ENCODE measurements at regions not wholly inside any gene's neighbourhood (a gene's known extent, or its start where the extent isn't known, plus 50 kb on each side); places are given as distances from the start of the nearest gene placed in this dataset.

DNA sequence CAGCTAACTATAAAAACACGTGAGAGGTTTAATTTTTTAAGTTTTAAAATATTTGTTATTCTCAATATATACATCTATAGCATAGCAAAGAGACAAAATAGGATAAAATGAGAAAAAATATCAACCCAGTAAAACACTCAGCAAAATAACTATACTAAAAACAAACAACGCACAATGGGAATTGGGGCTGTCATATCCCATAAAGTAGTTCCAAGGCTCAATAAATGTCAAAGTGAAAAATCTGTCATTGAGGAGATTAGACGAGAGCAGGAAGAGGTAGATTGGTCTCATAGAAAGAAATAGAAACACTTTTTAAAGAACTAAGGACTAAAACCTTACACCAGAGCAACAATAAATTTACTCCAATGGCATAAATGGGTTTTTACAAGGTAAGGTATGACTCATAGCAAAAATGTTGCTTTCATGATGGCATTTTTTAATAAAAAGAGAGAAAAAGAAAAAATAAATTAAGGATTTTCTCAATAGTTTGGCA lies 153.7 kb downstream of the EVA1A start:
- Histone ChIP-seq H3K27me3 (ENCODE audit: control insufficient read depth in 2 of 2, insufficient read depth in 2 of 2, low read length in 2 of 2) (peaks cover 2 to 12% of the 10 kb centered on the region in 2 donors), H3K9ac (ENCODE audit: insufficient read depth, low read length, poor library complexity, severe bottlenecking) (no peak overlapping the region), H3K27ac (ENCODE audit: low read depth in 1 of 2, low read length in 2 of 2) (no peak overlapping the region), H3K4me1 (ENCODE audit: control insufficient read depth in 1 of 2, insufficient read depth in 2 of 2, low read length in 2 of 2) (no peaks in the 10 kb centered on the region), H3K4me3 (replicated peaks in 1 of 3; ENCODE audit: low read depth in 2 of 3, low read length in 3 of 3) (no peak overlapping the region), H3K79me2 (ENCODE audit: insufficient read depth, low read length) (no peaks in the 10 kb centered on the region), H2AFZ (ENCODE audit: insufficient read depth, low read depth, low read length, poor library complexity, severe bottlenecking) (no peak overlapping the region), H3K36me3 (replicated peaks in 1 of 2; ENCODE audit: control insufficient read depth in 1 of 2, insufficient read depth in 2 of 2, low read length in 2 of 2) (no peaks in the 10 kb centered on the region), H3K4me2 (replicated peaks; ENCODE audit: extremely low read depth, low read length, poor library complexity, severe bottlenecking) (no peak overlapping the region), H4K20me1 (ENCODE audit: insufficient read depth, low read length) (no peaks in the 10 kb centered on the region), H3K9me3 (replicated peaks in 1 of 2; ENCODE audit: control insufficient read depth in 1 of 2, insufficient read depth in 1 of 2, low read length in 2 of 2) (peaks cover 4 to 5% of the 10 kb centered on the region in 2 donors)
- Mint-ChIP-seq H3K36me3 (no peaks in the 10 kb centered on the region), H3K4me1 (no peaks in the 10 kb centered on the region), H3K27ac (no peak overlapping the region), H3K9me3 (peaks cover 4 to 12% (median 8%) of the 10 kb centered on the region in 7 donors), H3K27me3 (ENCODE audit: low read depth in 3 of 3) (peaks cover 3 to 27% (median 9%) of the 10 kb centered on the region in 3 donors), H3K4me3 (no peak overlapping the region)
- WGBS (ENCODE audit: insufficient coverage) = no CpG with 5 or more reads among the region's 3 CpGs
- no peak for DNase-seq
- intact Hi-C loops (cut with micrococcal nuclease) = loop anchor here (5.0 to 10.0 kb wide), 2 partner anchors 485 to 722 kb away; no protein-coding TSS in a partner anchor
- TF ChIP-seq, protein P1, sequence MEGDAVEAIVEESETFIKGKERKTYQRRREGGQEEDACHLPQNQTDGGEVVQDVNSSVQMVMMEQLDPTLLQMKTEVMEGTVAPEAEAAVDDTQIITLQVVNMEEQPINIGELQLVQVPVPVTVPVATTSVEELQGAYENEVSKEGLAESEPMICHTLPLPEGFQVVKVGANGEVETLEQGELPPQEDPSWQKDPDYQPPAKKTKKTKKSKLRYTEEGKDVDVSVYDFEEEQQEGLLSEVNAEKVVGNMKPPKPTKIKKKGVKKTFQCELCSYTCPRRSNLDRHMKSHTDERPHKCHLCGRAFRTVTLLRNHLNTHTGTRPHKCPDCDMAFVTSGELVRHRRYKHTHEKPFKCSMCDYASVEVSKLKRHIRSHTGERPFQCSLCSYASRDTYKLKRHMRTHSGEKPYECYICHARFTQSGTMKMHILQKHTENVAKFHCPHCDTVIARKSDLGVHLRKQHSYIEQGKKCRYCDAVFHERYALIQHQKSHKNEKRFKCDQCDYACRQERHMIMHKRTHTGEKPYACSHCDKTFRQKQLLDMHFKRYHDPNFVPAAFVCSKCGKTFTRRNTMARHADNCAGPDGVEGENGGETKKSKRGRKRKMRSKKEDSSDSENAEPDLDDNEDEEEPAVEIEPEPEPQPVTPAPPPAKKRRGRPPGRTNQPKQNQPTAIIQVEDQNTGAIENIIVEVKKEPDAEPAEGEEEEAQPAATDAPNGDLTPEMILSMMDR (IDR thresholded peaks at IDR 0.05) = no peak

DNA sequence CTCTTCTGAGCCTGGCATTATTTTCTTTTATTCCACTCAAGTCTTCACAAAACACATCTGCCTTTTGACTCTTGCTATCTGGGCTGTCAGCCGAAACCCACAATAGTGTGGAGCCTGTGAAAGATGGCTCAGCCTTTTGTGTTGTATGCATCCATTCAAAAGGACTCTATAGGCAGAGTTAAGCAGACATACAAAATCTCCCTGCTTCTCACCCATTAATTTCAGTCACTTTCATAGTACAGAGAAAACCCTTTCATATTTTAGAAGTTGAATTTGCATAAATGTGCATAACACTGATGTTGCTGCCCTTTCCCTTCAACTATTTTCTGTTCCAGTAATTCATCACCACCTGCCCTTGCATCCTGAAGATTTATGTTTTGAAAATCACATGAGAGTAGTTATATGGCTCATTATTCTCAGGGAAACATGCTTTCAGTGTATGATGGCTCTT lies 154.6 kb downstream of the EVA1A start:
- peaks cover 2 to 12% of the 10 kb centered on the region in 2 donors for H3K27me3 ChIP-seq (ENCODE audit: control insufficient read depth in 2 of 2, insufficient read depth in 2 of 2, low read length in 2 of 2)
- peaks cover 4 to 5% of the 10 kb centered on the region in 2 donors for H3K9me3 ChIP-seq (replicated peaks in 1 of 2; ENCODE audit: control insufficient read depth in 1 of 2, insufficient read depth in 1 of 2, low read length in 2 of 2)
- no peak overlapping the region for H3K4me2 ChIP-seq (replicated peaks; ENCODE audit: extremely low read depth, low read length, poor library complexity, severe bottlenecking)
- TF ChIP-seq, protein P1 (IDR thresholded peaks at IDR 0.05) = no peak
- Mint-ChIP-seq H3K27ac (no peak overlapping the region), H3K4me3 (no peak overlapping the region), H3K4me1 (no peaks in the 10 kb centered on the region), H3K9me3 (peaks cover 4 to 10% (median 7%) of the 10 kb centered on the region in 7 donors), H3K27me3 (ENCODE audit: low read depth in 3 of 3) (peaks cover 3 to 29% (median 9%) of the 10 kb centered on the region in 3 donors), H3K36me3 (no peaks in the 10 kb centered on the region)
- H3K79me2 ChIP-seq (ENCODE audit: insufficient read depth, low read length) = no peaks in the 10 kb centered on the region
- no peak overlapping the region for H2AFZ ChIP-seq (ENCODE audit: insufficient read depth, low read depth, low read length, poor library complexity, severe bottlenecking)
- no peak overlapping the region for H3K27ac ChIP-seq (ENCODE audit: low read depth in 1 of 2, low read length in 2 of 2)
- H4K20me1 ChIP-seq (ENCODE audit: insufficient read depth, low read length) = no peaks in the 10 kb centered on the region
- intact Hi-C loops (cut with micrococcal nuclease) = loop anchor here (5.0 to 10.0 kb wide), 2 partner anchors 484 to 721 kb away; no protein-coding TSS in a partner anchor
- H3K4me1 ChIP-seq (ENCODE audit: control insufficient read depth in 1 of 2, insufficient read depth in 2 of 2, low read length in 2 of 2) = no peaks in the 10 kb centered on the region
- H3K4me3 ChIP-seq (replicated peaks in 1 of 3; ENCODE audit: low read depth in 2 of 3, low read length in 3 of 3) = no peak overlapping the region
- H3K9ac ChIP-seq (ENCODE audit: insufficient read depth, low read length, poor library complexity, severe bottlenecking) = no peak overlapping the region
- no peaks in the 10 kb centered on the region for H3K36me3 ChIP-seq (replicated peaks in 1 of 2; ENCODE audit: control insufficient read depth in 1 of 2, insufficient read depth in 2 of 2, low read length in 2 of 2)
- DNase-seq = no peak
- WGBS (ENCODE audit: insufficient coverage) = no CpG with 5 or more reads among the region's 1 CpG
